ENCODE measurements at regions not wholly inside any gene's neighbourhood (a gene's known extent, or its start where the extent isn't known, plus 50 kb on each side); places are given as distances from the start of the nearest gene placed in this dataset.

DNA sequence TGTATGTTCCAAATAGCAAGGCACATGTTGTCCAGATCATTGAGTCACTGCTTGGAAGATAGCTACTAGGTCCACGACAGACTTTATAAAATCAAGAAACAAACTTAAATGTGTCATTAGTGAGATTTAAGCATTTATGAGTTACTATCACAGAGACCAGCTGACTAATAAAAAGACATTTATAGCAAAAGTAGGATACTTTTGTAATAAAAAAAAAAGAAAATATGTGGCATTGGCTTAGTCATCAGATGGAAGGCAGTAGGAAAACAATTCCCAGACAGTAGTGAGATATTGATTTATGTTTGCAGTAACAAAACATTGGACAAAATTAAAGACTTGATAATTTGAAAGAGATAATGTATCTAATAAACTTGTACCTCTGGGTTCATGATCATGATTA, 881.0 kb upstream of the LRRN3 start:
- WGBS (ENCODE audit: low lambda C conversion rate): 0% methylated on average over 1 of the region's 1 CpG
- Histone ChIP-seq H3K9ac (ENCODE audit: insufficient read depth, low read depth, low read length) (no peak overlapping the region), H2AFZ (ENCODE audit: low read length) (no peak overlapping the region), H4K20me1 (ENCODE audit: insufficient read depth, low read length) (no peaks in the 10 kb centered on the region), H3K4me1 (ENCODE audit: insufficient read depth, low read length) (no peaks in the 10 kb centered on the region), H3K36me3 (replicated peaks in 1 of 2; ENCODE audit: control insufficient read depth in 1 of 2, insufficient read depth in 2 of 2, low read length in 2 of 2) (no peaks in the 10 kb centered on the region), H3K27ac (ENCODE audit: extremely low read length, insufficient read depth, low read length) (no peak overlapping the region), H3K4me3 (replicated peaks in 1 of 3; ENCODE audit: insufficient read depth in 1 of 3, low read depth in 2 of 3, low read length in 3 of 3) (no peak overlapping the region), H3K79me2 (ENCODE audit: insufficient read depth, low read length) (no peaks in the 10 kb centered on the region), H3K4me2 (ENCODE audit: low read depth, low read length) (no peak overlapping the region), H3K27me3 (ENCODE audit: control insufficient read depth in 1 of 2, insufficient read depth in 2 of 2, low read length in 2 of 2) (no peaks in the 10 kb centered on the region), H3K9me3 (ENCODE audit: low read length) (no peaks in the 10 kb centered on the region)
- DNase-seq (ENCODE audit: low spot score): no peak
- ChIA-PET CTCF (ENCODE audit: low intra/inter-chr PET ratio, low total read pairs) (no interaction called here), POLR2A (no interaction called here)
- intact Hi-C loops (cut with micrococcal nuclease; ENCODE audit: unreplicated experiment) (no loop called here), in situ Hi-C loops (cut with HindIII; ENCODE audit: extremely low pct_ligation_motif_present, low pct_unique_long_range_greater_than_20kb) (no loop called here)
- BruUV-seq (replicated peaks): no TSS peak
- ATAC-seq: no peak
- no peak for FAIRE-seq
- no peak for TF ChIP-seq ZNF367 (CRISPR knock-in tag; IDR thresholded peaks at IDR 0.05; ENCODE audit: borderline replicate concordance)
- TF ChIP-seq CBX2 (IDR thresholded peaks at IDR 0.05; ENCODE audit: low read depth, low read length): no peak
- TF ChIP-seq CBX2 (CRISPR knock-in tag; IDR thresholded peaks at IDR 0.05; ENCODE audit: low read depth): no peak
- TF ChIP-seq, protein P1, sequence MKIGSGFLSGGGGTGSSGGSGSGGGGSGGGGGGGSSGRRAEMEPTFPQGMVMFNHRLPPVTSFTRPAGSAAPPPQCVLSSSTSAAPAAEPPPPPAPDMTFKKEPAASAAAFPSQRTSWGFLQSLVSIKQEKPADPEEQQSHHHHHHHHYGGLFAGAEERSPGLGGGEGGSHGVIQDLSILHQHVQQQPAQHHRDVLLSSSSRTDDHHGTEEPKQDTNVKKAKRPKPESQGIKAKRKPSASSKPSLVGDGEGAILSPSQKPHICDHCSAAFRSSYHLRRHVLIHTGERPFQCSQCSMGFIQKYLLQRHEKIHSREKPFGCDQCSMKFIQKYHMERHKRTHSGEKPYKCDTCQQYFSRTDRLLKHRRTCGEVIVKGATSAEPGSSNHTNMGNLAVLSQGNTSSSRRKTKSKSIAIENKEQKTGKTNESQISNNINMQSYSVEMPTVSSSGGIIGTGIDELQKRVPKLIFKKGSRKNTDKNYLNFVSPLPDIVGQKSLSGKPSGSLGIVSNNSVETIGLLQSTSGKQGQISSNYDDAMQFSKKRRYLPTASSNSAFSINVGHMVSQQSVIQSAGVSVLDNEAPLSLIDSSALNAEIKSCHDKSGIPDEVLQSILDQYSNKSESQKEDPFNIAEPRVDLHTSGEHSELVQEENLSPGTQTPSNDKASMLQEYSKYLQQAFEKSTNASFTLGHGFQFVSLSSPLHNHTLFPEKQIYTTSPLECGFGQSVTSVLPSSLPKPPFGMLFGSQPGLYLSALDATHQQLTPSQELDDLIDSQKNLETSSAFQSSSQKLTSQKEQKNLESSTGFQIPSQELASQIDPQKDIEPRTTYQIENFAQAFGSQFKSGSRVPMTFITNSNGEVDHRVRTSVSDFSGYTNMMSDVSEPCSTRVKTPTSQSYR (CRISPR knock-in tag; IDR thresholded peaks at IDR 0.05; ENCODE audit: borderline replicate concordance): no peak
- TF ChIP-seq MAZ (IDR thresholded peaks at IDR 0.05; ENCODE audit: borderline replicate concordance, low read depth, low read length): no peak
- TF ChIP-seq MAZ (CRISPR knock-in tag; IDR thresholded peaks at IDR 0.05; ENCODE audit: low read depth): no peak
- TF ChIP-seq, protein P2, sequence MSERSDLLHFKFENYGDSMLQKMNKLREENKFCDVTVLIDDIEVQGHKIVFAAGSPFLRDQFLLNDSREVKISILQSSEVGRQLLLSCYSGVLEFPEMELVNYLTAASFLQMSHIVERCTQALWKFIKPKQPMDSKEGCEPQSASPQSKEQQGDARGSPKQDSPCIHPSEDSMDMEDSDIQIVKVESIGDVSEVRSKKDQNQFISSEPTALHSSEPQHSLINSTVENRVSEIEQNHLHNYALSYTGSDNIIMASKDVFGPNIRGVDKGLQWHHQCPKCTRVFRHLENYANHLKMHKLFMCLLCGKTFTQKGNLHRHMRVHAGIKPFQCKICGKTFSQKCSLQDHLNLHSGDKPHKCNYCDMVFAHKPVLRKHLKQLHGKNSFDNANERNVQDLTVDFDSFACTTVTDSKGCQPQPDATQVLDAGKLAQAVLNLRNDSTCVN (CRISPR knock-in tag; IDR thresholded peaks at IDR 0.05; ENCODE audit: borderline replicate concordance): no peak
- no peak for TF ChIP-seq THAP11 (CRISPR knock-in tag; IDR thresholded peaks at IDR 0.05)
- no peak for TF ChIP-seq MIER2 (CRISPR knock-in tag; IDR thresholded peaks at IDR 0.05)
- no peak for TF ChIP-seq DNMT1 (CRISPR knock-in tag; IDR thresholded peaks at IDR 0.05)
- TF ChIP-seq, protein P3, sequence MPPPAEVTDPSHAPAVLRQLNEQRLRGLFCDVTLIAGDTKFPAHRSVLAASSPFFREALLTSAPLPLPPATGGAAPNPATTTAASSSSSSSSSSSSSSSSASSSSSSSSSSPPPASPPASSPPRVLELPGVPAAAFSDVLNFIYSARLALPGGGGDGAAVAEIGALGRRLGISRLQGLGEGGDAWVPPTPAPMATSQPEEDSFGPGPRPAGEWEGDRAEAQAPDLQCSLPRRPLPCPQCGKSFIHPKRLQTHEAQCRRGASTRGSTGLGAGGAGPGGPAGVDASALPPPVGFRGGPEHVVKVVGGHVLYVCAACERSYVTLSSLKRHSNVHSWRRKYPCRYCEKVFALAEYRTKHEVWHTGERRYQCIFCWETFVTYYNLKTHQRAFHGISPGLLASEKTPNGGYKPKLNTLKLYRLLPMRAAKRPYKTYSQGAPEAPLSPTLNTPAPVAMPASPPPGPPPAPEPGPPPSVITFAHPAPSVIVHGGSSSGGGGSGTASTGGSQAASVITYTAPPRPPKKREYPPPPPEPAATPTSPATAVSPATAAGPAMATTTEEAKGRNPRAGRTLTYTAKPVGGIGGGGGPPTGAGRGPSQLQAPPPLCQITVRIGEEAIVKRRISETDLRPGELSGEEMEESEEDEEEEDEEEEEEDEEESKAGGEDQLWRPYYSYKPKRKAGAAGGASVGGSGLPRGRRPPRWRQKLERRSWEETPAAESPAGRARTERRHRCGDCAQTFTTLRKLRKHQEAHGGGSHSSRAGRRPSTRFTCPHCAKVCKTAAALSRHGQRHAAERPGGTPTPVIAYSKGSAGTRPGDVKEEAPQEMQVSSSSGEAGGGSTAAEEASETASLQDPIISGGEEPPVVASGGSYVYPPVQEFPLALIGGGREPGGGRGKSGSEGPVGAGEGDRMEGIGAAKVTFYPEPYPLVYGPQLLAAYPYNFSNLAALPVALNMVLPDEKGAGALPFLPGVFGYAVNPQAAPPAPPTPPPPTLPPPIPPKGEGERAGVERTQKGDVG (CRISPR knock-in tag; IDR thresholded peaks at IDR 0.05; ENCODE audit: borderline replicate concordance): no peak
- TF ChIP-seq ZNF772 (CRISPR knock-in tag; IDR thresholded peaks at IDR 0.05): no peak
- no peak for TF ChIP-seq RELA (CRISPR knock-in tag; IDR thresholded peaks at IDR 0.05)
- no peak for TF ChIP-seq GFI1 (CRISPR knock-in tag; IDR thresholded peaks at IDR 0.05; ENCODE audit: borderline replicate concordance)
- TF ChIP-seq, protein P4, sequence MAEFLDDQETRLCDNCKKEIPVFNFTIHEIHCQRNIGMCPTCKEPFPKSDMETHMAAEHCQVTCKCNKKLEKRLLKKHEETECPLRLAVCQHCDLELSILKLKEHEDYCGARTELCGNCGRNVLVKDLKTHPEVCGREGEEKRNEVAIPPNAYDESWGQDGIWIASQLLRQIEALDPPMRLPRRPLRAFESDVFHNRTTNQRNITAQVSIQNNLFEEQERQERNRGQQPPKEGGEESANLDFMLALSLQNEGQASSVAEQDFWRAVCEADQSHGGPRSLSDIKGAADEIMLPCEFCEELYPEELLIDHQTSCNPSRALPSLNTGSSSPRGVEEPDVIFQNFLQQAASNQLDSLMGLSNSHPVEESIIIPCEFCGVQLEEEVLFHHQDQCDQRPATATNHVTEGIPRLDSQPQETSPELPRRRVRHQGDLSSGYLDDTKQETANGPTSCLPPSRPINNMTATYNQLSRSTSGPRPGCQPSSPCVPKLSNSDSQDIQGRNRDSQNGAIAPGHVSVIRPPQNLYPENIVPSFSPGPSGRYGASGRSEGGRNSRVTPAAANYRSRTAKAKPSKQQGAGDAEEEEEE (CRISPR knock-in tag; IDR thresholded peaks at IDR 0.05; ENCODE audit: borderline replicate concordance): no peak
- no peak for TF ChIP-seq POLR2AphosphoS5 (IDR thresholded peaks at IDR 0.05; ENCODE audit: low read depth, low read length)
- no peak for TF ChIP-seq PHF21A (CRISPR knock-in tag; IDR thresholded peaks at IDR 0.05)
- no peak for TF ChIP-seq SPEN (CRISPR knock-in tag; IDR thresholded peaks at IDR 0.05; ENCODE audit: low read depth)
